ENCODE measurements at regions not wholly inside any gene's neighbourhood (a gene's known extent, or its start where the extent isn't known, plus 50 kb on each side); places are given as distances from the start of the nearest gene placed in this dataset.

- no peak for DNase-seq
- H4K20me1 ChIP-seq (ENCODE audit: insufficient read depth), result no peaks in the 10 kb centered on the region
- no peak overlapping the region for H3K4me3 ChIP-seq (ENCODE audit: low read depth in 2 of 2, low read length in 1 of 2)
- H3K9me3 ChIP-seq, result no peaks in the 10 kb centered on the region
- no peaks in the 10 kb centered on the region for H3K9me2 ChIP-seq
- H3K4me2 ChIP-seq, result no peak overlapping the region
- ChIA-PET POLR2A (no interaction called here), CTCF (no interaction called here)
- TF ChIP-seq MAX (IDR thresholded peaks at IDR 0.05; ENCODE audit: low read depth) (no peak), EP300 (IDR thresholded peaks at IDR 0.05; ENCODE audit: borderline replicate concordance in 1 of 2, low read depth in 1 of 2, low read length in 1 of 2) (no peak), SIN3A (IDR thresholded peaks at IDR 0.05; ENCODE audit: borderline replicate concordance, low read depth, low read length) (no peak), NFIC (IDR thresholded peaks at IDR 0.05; ENCODE audit: borderline replicate concordance) (no peak), ZBTB33 (IDR thresholded peaks at IDR 0.05; ENCODE audit: borderline replicate concordance, low read depth) (no peak), TAF1 (IDR thresholded peaks at IDR 0.05; ENCODE audit: borderline replicate concordance, low read depth, low read length) (no peak), RFX5 (IDR thresholded peaks at IDR 0.05; ENCODE audit: low read length) (no peak), TCF12 (IDR thresholded peaks at IDR 0.05) (no peak), RCOR1 (IDR thresholded peaks at IDR 0.05; ENCODE audit: low read length) (no peak), RXRA (IDR thresholded peaks at IDR 0.05; ENCODE audit: borderline replicate concordance, low read depth) (no peak), FOXM1 (IDR thresholded peaks at IDR 0.05; ENCODE audit: low read depth) (no peak), PBX3 (IDR thresholded peaks at IDR 0.05) (no peak), CHD2 (IDR thresholded peaks at IDR 0.05; ENCODE audit: low read length, partially characterized antibody) (no peak), POLR2AphosphoS5 (IDR thresholded peaks at IDR 0.05; ENCODE audit: low read depth, low read length) (no peak), CTCF (IDR thresholded peaks at IDR 0.05) (no peak), GABPA (IDR thresholded peaks at IDR 0.05; ENCODE audit: low read depth) (no peak), EZH2phosphoT487 (IDR thresholded peaks at IDR 0.05; ENCODE audit: borderline replicate concordance, low read depth) (no peak)
- H2AFZ ChIP-seq (ENCODE audit: low read depth), result no peak overlapping the region
- peaks cover 3% of the 10 kb centered on the region for H3F3A ChIP-seq (replicated peaks; ENCODE audit: insufficient read depth)
- 66% methylated on average over 6 of the region's 6 CpGs for WGBS (ENCODE audit: low lambda C conversion rate)
- no peak overlapping the region for H3K9ac ChIP-seq
- no peaks in the 10 kb centered on the region for H3K79me2 ChIP-seq (ENCODE audit: insufficient read depth)
- H3K27me3 ChIP-seq (ENCODE audit: insufficient read depth), result no peaks in the 10 kb centered on the region
- H3K27ac ChIP-seq (ENCODE audit: low read depth in 2 of 2, low read length in 1 of 2), result no peak overlapping the region
- no peaks in the 10 kb centered on the region for H3K36me3 ChIP-seq (replicated peaks in 1 of 2; ENCODE audit: control insufficient read depth in 1 of 2, insufficient read depth in 2 of 2, low read length in 1 of 2)
- H3K4me1 ChIP-seq (ENCODE audit: control insufficient read depth in 1 of 2, insufficient read depth in 2 of 2, low read depth in 1 of 2, low read length in 1 of 2), result no peaks in the 10 kb centered on the region
These were observed 111.6 kb downstream of the NREP start for GRCh38 chr5:111645303-111645838.
